Panc1 (cell line): ENCODE measurements at regions not wholly inside any gene's neighbourhood (a gene's known extent, or its start where the extent isn't known, plus 50 kb on each side); places are given as distances from the start of the nearest gene placed in this dataset.

Experiments used
- ATAC-seq: fragments of 200-7000 bp; cut with Tn5 transposase; 2 replicates; pipeline ENCODE4 v1.9.1; 2020; ENCODE audit warnings: mild to moderate bottlenecking, moderate library complexity
- BruUV-seq: library from RNA; stranded (reverse); fragments of 400-500 nt; replicated peaks from 2 replicates; lab custom pipeline; 2021; lab: Mats Ljungman, UMichigan
- CTCF ChIA-PET: fragments of 300-600 bp; sonication (Branson Sonifier 250); formaldehyde crosslinking; loops from one replicate; lab custom pipeline; 2022; ENCODE audit warnings: antibody characterized with exemption; lab: Charles Lee
- POLR2A ChIA-PET: fragments of 300-600 bp; sonication (Branson Sonifier 250); formaldehyde crosslinking; loops from one replicate; lab custom pipeline; 2022; ENCODE audit warnings: antibody characterized with exemption; lab: Charles Lee
- DNase-seq: peaks from one replicate; pipeline ENCODE4 v3.0.0-alpha.2; 2010; ENCODE audit warnings: low read depth, low spot score
- H3K27ac ChIP-seq: 2 replicates; pipeline ENCODE4 v1.5.1; 2011; ENCODE audit warnings: mild to moderate bottlenecking, low read length, inconsistent platforms
- H3K27me3 ChIP-seq: fragments of 200-500 bp; sonication (Bioruptor generic); 2 replicates; pipeline ENCODE4 v1.6.0; 2014; ENCODE audit warnings: low read length, inconsistent platforms; ENCODE audit not compliant: control insufficient read depth, insufficient read depth
- H3K36me3 ChIP-seq: fragments of 200-500 bp; sonication (Bioruptor generic); 2 replicates; pipeline ENCODE4 v1.5.1; 2014; ENCODE audit warnings: inconsistent platforms, mild to moderate bottlenecking, low read length, moderate library complexity; ENCODE audit not compliant: control insufficient read depth, insufficient read depth
- H3K4me1 ChIP-seq: 2 replicates; pipeline ENCODE4 v1.5.1; 2011; ENCODE audit warnings: inconsistent platforms, mild to moderate bottlenecking, low read length, moderate library complexity; ENCODE audit not compliant: control insufficient read depth, insufficient read depth
- H3K4me3 ChIP-seq, 2 experiments: 2 replicates each; pipeline ENCODE4 v1.5.1; 2011 to 2012; ENCODE audit warnings: low read depth in 2 of 2, low read length in 2 of 2, mild to moderate bottlenecking in 2 of 2, inconsistent platforms in 1 of 2, moderate library complexity in 1 of 2
- H3K9me3 ChIP-seq: fragments of 200-500 bp; sonication (Bioruptor generic); 2 replicates; pipeline ENCODE4 v1.5.1; 2014; ENCODE audit warnings: low read depth, mild to moderate bottlenecking, inconsistent platforms, low read length, moderate library complexity; ENCODE audit not compliant: control insufficient read depth, insufficient read depth
- POLR2AphosphoS5 ChIP-seq: IDR thresholded peaks from 2 replicates; pipeline ENCODE4 v1.6.1; 2012; ENCODE audit warnings: mild to moderate bottlenecking, low read depth, low read length, moderate library complexity
- REST ChIP-seq, 2 experiments: IDR thresholded peaks; 2 replicates each; pipeline ENCODE4 v1.6.1; 2011 to 2012; ENCODE audit warnings: low read depth in 2 of 2, control low read depth in 1 of 2, low read length in 1 of 2, mild to moderate bottlenecking in 1 of 2, moderate library complexity in 1 of 2; ENCODE audit not compliant: insufficient read depth in 1 of 2
- SIN3A ChIP-seq: IDR thresholded peaks from 2 replicates; pipeline ENCODE4 v1.6.1; 2012; ENCODE audit warnings: low read depth, mild to moderate bottlenecking, low read length, moderate library complexity, borderline replicate concordance; ENCODE audit not compliant: insufficient read depth
- TCF7L2 ChIP-seq: IDR thresholded peaks from 2 replicates; pipeline ENCODE4 v1.6.1; 2011; ENCODE audit warnings: mild to moderate bottlenecking, low read depth, low read length, inconsistent platforms
- in situ Hi-C: cut with HindIII; loops from 2 replicates; pipeline ENCODE4 v1.10.0; 2016; ENCODE audit warnings: low sequenced_read_pairs, low pct_unique_long_range_greater_than_20kb
- intact Hi-C: fragments of 100-400 bp; cut with micrococcal nuclease; formaldehyde crosslinking; loops from one replicate; pipeline ENCODE4 v1.10.0; 2022; ENCODE audit not compliant: unreplicated experiment
- TF ChIP-seq, protein P1 (sequence below): fragments of 450-650 bp; IDR thresholded peaks from 2 replicates; pipeline ENCODE4 v1.5.1; 2017; ENCODE audit warnings: mild to moderate bottlenecking

DNA sequence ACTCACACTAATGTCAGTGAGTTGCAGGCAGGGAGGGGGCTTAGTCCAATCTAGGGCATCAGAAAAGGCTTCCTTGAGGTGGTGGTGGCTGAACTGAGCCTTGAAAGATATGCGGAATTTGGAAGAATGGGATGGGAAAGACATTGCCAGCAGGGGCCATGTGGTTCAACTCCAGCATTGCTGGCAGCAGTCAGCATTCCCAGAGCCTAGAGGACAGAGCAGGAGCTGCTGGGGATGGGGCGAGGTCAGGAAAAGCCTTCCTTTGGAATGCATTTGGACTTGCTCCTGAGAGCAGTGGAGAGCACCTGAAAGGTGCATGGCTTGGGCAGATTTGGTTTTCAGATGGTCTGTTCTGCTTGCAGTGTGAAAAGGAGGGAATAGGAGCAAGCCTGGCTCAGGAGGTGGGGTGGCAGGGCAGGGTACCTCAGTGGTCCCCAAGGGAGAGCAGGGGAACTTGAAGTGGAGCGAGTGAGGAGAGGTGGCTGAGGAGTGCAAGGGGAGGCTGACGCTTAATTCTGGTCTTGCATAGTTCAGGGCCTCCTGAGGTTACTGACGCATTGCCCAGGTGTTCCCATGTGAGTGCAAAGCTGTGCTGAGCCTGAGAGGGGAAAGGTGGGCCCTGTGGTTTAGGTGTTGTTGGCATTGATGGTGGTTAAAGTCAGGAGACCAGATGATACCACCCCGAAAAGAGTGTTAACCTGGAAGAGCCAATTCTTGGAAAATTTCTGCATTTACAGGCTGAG, 112.1 kb upstream of the MGAT5 start:
- ChIA-PET CTCF (no interaction called here), POLR2A (interaction anchor here (0.6 kb wide), 1 partner anchor 387 kb away, joined by 3 read pairs; no protein-coding TSS in a partner anchor)
- no peak overlapping the region for H3K27ac ChIP-seq
- H3K4me1 ChIP-seq: no peaks in the 10 kb centered on the region
- in situ Hi-C loops (no loop called here), intact Hi-C loops (no loop called here)
- no peak for DNase-seq
- BruUV-seq: no TSS peak
- ATAC-seq: no peak
- H3K9me3 ChIP-seq: no peaks in the 10 kb centered on the region
- H3K27me3 ChIP-seq: no peaks in the 10 kb centered on the region
- no peak for TF ChIP-seq REST (IDR thresholded peaks at IDR 0.05; ENCODE audit: insufficient read depth in 1 of 2, low read depth in 2 of 2, low read length in 1 of 2)
- H3K36me3 ChIP-seq: no peaks in the 10 kb centered on the region
- H3K4me3 ChIP-seq: no peak overlapping the region

- CTCF ChIA-PET: no interaction called here
- BruUV-seq: no TSS peak
- DNase-seq: no peak
- Histone ChIP-seq H3K27me3 (no peaks in the 10 kb centered on the region), H3K4me3 (no peak overlapping the region), H3K27ac (no peak overlapping the region), H3K4me1 (no peaks in the 10 kb centered on the region), H3K36me3 (no peaks in the 10 kb centered on the region), H3K9me3 (no peaks in the 10 kb centered on the region)
- in situ Hi-C loops: no loop called here
- TF ChIP-seq, protein P1, sequence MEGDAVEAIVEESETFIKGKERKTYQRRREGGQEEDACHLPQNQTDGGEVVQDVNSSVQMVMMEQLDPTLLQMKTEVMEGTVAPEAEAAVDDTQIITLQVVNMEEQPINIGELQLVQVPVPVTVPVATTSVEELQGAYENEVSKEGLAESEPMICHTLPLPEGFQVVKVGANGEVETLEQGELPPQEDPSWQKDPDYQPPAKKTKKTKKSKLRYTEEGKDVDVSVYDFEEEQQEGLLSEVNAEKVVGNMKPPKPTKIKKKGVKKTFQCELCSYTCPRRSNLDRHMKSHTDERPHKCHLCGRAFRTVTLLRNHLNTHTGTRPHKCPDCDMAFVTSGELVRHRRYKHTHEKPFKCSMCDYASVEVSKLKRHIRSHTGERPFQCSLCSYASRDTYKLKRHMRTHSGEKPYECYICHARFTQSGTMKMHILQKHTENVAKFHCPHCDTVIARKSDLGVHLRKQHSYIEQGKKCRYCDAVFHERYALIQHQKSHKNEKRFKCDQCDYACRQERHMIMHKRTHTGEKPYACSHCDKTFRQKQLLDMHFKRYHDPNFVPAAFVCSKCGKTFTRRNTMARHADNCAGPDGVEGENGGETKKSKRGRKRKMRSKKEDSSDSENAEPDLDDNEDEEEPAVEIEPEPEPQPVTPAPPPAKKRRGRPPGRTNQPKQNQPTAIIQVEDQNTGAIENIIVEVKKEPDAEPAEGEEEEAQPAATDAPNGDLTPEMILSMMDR: no peak
- TF ChIP-seq POLR2AphosphoS5 (no peak), TCF7L2 (no peak), SIN3A (no peak), REST (IDR thresholded peaks at IDR 0.05; ENCODE audit: insufficient read depth in 1 of 2, low read depth in 2 of 2, low read length in 1 of 2) (no peak)
- POLR2A ChIA-PET: no interaction called here
- intact Hi-C loops: no loop called here
- no peak for ATAC-seq
Observed at GRCh38 chr2:134142341-134142738, 111.5 kb upstream of the MGAT5 start.
